ENCODE measurements at regions not wholly inside any gene's neighbourhood (a gene's known extent, or its start where the extent isn't known, plus 50 kb on each side); places are given as distances from the start of the nearest gene placed in this dataset.

GRCh38 chr4:148883891-148884290, 441.7 kb upstream of the NR3C2 start:
- TF ChIP-seq CTCF (IDR thresholded peaks at IDR 0.05) (no peak), POLR2A (IDR thresholded peaks at IDR 0.05) (no peak), POLR2AphosphoS5 (IDR thresholded peaks at IDR 0.05; ENCODE audit: insufficient read depth in 1 of 2, low read depth in 1 of 2) (no peak)

Data from vagina (tissue), 2 donors.